ENCODE measurements at regions not wholly inside any gene's neighbourhood (a gene's known extent, or its start where the extent isn't known, plus 50 kb on each side); places are given as distances from the start of the nearest gene placed in this dataset.

DNA sequence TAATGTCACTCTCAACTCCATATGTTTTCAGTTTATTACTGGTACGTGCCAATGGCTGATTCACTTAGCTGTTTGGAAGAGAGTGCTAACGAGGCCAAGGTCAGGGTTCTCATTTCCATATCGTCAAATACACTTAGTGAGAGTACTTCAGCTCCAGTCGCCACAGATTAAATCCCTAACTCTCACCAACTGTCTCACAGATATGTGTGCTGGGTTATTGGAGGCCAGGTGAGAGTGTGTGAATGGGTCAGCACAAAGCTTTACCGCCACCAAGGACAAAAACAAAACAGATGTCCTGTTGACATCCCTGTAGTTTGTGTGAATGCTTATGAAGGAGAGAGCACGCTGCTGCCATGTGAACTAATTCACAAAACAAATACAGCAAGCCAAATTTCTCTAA lies 133.5 kb upstream of the TBL1XR1 start:
- TF ChIP-seq, protein P1, sequence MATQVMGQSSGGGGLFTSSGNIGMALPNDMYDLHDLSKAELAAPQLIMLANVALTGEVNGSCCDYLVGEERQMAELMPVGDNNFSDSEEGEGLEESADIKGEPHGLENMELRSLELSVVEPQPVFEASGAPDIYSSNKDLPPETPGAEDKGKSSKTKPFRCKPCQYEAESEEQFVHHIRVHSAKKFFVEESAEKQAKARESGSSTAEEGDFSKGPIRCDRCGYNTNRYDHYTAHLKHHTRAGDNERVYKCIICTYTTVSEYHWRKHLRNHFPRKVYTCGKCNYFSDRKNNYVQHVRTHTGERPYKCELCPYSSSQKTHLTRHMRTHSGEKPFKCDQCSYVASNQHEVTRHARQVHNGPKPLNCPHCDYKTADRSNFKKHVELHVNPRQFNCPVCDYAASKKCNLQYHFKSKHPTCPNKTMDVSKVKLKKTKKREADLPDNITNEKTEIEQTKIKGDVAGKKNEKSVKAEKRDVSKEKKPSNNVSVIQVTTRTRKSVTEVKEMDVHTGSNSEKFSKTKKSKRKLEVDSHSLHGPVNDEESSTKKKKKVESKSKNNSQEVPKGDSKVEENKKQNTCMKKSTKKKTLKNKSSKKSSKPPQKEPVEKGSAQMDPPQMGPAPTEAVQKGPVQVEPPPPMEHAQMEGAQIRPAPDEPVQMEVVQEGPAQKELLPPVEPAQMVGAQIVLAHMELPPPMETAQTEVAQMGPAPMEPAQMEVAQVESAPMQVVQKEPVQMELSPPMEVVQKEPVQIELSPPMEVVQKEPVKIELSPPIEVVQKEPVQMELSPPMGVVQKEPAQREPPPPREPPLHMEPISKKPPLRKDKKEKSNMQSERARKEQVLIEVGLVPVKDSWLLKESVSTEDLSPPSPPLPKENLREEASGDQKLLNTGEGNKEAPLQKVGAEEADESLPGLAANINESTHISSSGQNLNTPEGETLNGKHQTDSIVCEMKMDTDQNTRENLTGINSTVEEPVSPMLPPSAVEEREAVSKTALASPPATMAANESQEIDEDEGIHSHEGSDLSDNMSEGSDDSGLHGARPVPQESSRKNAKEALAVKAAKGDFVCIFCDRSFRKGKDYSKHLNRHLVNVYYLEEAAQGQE (IDR thresholded peaks at IDR 0.05; ENCODE audit: insufficient read depth in 1 of 2, low read depth in 2 of 2, low read length in 2 of 2) = no peak
- no peak for TF ChIP-seq SIN3A (IDR thresholded peaks at IDR 0.05; ENCODE audit: borderline replicate concordance, insufficient read depth, low read length)
- no peak for TF ChIP-seq POLR2AphosphoS5 (IDR thresholded peaks at IDR 0.05; ENCODE audit: low read depth, low read length)
